Muscle of back (tissue), 3 donors: ENCODE measurements at regions not wholly inside any gene's neighbourhood (a gene's known extent, or its start where the extent isn't known, plus 50 kb on each side); places are given as distances from the start of the nearest gene placed in this dataset.

Source experiments
- DNase-seq, 3 donors: peaks; one replicate each; pipeline versions ENCODE4 v3.0.0 to v3.0.0-alpha.2; 2013

GRCh38 chr7:85510287-85510686 is 323.4 kb upstream of the SEMA3D start:
- DNase-seq: no peak

GRCh38 chr7:85509476-85509875 is 322.6 kb upstream of the SEMA3D start:
- peak in 1 of 3 donors; percentile 21 for DNase-seq

- peak in 1 of 3 donors; percentile 92 for DNase-seq
These were observed 322.0 kb upstream of the SEMA3D start for GRCh38 chr7:85508642-85509410.

DNA sequence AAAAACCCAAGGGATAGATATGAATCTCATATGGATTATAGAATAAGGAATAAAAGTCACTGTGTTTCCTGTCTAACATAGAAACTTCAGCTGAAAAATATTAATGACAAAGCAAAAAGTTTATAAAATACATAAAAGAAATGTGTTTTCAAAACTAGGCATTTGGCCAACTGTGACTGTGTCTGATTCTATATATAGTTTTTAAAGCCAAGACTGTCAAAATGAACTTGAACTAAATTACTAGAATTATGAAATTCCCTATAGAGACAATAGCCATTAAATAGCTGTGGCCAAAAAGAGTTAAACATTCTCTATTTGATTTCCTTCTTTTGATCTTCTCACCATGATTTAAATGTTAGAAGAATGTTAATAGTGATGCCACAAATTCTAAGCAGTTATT is 311.2 kb upstream of the SEMA3D start:
- DNase-seq: peak in 2 of 3 donors; percentile 37 to 68

- peak in 1 of 3 donors; percentile 91 for DNase-seq
These were observed 302.6 kb upstream of the SEMA3D start for GRCh38 chr7:85489498-85489897.

DNA sequence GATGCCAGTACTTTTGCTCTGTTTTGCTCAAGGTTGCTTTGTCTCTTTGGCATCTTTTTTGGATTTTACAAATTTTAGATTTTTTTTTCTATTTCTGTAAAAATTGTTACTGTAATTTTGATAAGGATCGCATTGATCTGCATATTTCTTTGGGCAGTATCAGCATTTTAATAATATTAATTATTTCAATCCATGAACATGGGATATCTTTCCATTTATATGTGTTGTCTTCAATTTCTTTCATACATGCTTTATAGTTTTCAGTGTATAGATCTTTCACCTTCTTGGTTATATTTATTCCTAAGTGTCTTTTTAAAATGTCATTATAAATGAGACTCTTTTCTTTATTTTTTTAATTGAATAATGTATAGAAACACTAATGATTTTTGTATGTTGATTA is 301.6 kb upstream of the SEMA3D start:
- DNase-seq: no peak

- peak; percentile 86 to 93 (median 91) for DNase-seq
These were observed 296.3 kb upstream of the SEMA3D start for GRCh38 chr7:85483177-85483576.

DNA sequence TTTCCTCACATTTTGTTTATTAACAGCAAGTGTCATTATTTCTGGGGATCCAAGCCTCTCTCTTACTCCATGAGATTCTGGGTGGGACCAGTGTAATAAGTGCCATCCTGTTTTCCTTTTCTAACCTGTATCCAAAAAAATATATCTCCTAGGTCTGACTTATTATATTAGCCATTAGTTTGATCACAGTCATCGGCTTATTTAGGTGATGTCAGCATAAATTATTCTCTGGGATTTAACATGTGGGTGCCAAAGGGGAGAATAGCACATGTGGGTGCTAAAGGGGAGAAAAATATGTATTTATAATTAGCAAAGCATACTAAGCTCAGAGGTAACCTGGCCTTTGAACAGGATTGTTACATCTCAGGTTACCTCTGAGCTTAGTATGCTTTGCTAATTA is 293.8 kb upstream of the SEMA3D start:
- DNase-seq: no peak

DNA sequence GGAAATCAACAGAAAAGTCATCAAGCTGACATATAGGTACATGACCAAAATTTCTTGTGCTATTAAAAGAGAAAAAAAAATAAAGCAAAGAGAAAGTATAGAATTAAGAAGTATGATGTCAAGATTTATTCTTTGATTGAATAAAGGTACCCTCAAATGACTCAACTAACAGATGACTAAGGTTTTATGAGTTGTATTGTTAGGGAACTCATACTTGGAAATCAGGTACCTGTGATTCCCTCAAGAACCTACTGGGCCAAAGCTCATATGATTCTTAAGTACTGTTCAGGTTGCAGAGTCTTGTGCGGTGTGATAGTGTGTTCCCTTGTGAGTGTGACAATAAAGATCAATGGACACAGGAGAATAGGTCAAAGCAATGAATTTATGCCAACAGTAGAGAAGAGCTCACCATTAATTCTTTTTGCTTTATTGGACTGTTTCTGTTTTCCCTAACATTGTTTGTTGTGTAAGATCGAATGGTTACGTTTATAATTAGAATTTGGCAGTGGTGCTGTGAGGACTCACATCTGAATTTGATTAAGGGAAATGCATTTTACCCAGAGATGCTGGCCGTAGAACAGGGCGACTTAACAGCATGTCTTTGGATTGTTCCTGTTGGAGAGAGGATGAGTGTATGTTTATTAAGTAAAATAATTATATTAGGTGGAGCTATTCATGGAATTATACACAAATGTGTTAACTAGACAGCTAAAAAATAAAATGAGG is 293.2 kb upstream of the SEMA3D start:
- peak; percentile 69 to 88 (median 76) for DNase-seq

- DNase-seq: no peak
These were observed 291.7 kb upstream of the SEMA3D start for GRCh38 chr7:85478530-85478929.

- no peak for DNase-seq
These were observed 288.6 kb upstream of the SEMA3D start for GRCh38 chr7:85475476-85475875.

- DNase-seq: no peak
These were observed 288.2 kb upstream of the SEMA3D start for GRCh38 chr7:85475071-85475470.

- DNase-seq: peak in 1 of 3 donors; percentile 78
These were observed 287.4 kb upstream of the SEMA3D start for GRCh38 chr7:85474234-85474633.

DNA sequence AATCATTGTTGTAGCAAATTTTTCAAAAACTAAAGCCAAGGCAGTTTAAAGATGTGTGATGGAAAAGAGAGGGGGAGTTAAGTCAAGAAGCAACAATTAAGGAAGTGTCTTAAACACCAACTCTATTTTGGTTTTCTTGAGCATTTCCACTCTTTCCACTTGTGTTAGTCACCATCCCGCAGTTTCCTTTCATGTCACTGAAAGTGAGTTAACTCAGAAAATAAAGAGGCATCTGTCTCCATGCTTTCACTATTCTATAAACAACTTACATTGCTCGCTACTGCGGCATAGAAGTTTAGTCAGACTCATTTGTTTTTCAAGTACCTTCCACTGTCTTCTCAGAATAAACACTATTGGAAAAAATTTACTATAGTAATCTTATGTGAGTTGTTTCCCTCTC is 284.9 kb upstream of the SEMA3D start:
- DNase-seq: no peak

DNA sequence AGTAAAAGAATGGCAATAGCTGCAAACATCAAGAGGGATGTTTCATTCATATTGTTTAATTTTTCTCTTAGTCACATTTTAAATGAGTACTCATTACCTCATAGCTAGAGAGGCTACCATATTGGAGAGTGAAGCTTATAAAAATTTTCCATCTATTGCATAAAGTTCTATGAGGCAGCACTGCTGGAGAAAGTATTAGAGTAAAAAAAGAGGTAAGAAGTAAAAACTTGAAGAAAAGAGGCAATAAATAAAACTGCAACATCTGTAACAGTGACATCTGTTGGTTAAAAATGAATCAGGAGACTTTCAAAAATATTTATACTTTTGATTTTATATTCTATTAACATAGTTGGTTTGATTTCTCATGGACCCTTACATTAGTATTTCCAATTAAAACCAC is 284.5 kb upstream of the SEMA3D start:
- DNase-seq: no peak

DNA sequence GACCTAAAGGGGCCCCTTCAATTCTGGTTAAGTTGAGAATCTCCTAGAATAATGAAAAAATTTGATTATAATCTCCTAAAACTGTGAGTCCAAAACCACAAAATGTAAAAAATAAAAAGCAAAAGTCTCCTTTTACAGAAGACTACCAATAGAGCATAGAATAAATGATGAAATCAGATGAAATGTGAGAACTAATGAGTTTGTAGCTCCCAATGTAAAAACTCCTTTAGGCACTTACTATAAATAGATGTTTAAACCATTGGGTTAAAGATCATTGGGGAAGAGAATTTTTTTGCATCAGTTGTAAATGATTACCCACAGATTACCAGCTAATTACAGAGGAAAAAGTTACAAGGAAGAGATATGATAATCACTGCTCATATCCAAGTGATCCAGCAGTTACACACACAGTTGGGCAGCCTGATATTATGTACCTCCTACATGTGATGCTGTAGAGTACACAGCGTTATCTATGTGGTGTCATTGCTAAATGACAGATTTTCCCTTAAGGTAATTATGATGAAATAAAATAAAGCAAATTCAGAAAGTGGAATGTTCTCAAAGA is 282.7 kb upstream of the SEMA3D start:
- DNase-seq: no peak

- DNase-seq: no peak
These were observed 277.3 kb upstream of the SEMA3D start for GRCh38 chr7:85464042-85464651.

DNA sequence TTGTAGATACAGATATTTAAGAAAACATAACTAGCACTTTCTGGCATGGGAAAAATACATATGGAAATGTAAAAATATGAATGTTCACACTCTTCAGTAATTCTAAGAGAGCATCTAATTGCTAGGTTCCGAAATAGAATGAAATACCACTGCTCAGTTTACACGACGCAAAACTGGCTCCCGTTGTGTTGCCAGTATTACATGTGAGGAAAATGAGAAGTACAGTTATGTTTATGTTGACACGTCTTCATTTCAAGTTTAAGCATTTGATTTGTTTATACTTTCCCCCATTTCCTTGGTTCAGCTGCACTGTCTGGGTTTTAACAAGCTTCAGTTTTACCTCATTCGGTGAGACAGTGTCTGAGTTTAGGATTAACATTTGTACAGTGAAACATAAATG is 275.8 kb upstream of the SEMA3D start:
- DNase-seq: no peak

DNA sequence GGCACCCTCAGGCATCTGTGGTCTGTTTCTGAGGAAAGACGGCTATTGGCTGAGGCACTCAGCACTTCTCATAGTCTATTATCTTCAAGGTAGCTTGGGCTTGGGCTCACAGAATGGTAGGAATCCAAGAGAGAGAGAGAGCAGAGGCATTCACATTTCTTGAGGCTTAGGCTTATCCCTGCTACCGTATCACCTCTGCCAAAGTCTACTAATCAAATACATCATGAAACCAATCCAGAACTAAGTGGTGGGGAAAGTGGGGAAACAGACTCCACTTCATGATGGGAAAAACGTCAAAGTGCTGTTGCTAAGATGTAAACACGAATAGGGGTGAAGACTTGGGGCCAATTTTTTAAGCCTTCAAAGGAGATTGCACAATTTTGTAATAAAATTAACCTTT is 271.1 kb upstream of the SEMA3D start:
- DNase-seq: no peak

GRCh38 chr7:85456254-85456653 is 269.4 kb upstream of the SEMA3D start:
- no peak for DNase-seq

- peak in 1 of 3 donors; percentile 27 for DNase-seq
These were observed 268.0 kb upstream of the SEMA3D start for GRCh38 chr7:85454904-85455303.

- DNase-seq: no peak
These were observed 265.8 kb upstream of the SEMA3D start for GRCh38 chr7:85452674-85453073.

- no peak for DNase-seq
These were observed 262.6 kb upstream of the SEMA3D start for GRCh38 chr7:85449478-85449877.
